ENCODE measurements at regions not wholly inside any gene's neighbourhood (a gene's known extent, or its start where the extent isn't known, plus 50 kb on each side); places are given as distances from the start of the nearest gene placed in this dataset.

GRCh38 chr16:55003306-55003705, 72.6 kb downstream of the IRX5 start:
- TF ChIP-seq, protein P1, sequence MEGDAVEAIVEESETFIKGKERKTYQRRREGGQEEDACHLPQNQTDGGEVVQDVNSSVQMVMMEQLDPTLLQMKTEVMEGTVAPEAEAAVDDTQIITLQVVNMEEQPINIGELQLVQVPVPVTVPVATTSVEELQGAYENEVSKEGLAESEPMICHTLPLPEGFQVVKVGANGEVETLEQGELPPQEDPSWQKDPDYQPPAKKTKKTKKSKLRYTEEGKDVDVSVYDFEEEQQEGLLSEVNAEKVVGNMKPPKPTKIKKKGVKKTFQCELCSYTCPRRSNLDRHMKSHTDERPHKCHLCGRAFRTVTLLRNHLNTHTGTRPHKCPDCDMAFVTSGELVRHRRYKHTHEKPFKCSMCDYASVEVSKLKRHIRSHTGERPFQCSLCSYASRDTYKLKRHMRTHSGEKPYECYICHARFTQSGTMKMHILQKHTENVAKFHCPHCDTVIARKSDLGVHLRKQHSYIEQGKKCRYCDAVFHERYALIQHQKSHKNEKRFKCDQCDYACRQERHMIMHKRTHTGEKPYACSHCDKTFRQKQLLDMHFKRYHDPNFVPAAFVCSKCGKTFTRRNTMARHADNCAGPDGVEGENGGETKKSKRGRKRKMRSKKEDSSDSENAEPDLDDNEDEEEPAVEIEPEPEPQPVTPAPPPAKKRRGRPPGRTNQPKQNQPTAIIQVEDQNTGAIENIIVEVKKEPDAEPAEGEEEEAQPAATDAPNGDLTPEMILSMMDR (conservative IDR thresholded peaks at IDR 0.05): no peak
- TF ChIP-seq ZFX (IDR thresholded peaks at IDR 0.05): no peak
